Neuronal stem cell (in vitro differentiated cells): ENCODE measurements at regions not wholly inside any gene's neighbourhood (a gene's known extent, or its start where the extent isn't known, plus 50 kb on each side); places are given as distances from the start of the nearest gene placed in this dataset.
A peak's percentile ranks its signal among the peaks of the same experiment; 100 is the strongest.

Source experiments
- DNase-seq: peaks from one replicate; pipeline ENCODE4 v3.0.0-alpha.2; 2013; ENCODE audit warnings: low spot score
- H2AFZ ChIP-seq: one replicate; pipeline ENCODE4 v1.6.1; 2013; ENCODE audit warnings: mild to moderate bottlenecking, low read length, inconsistent platforms
- H2AK5ac ChIP-seq: 2 replicates; pipeline ENCODE4 v1.6.1; 2013; ENCODE audit warnings: low read depth, mild to moderate bottlenecking, inconsistent platforms, low read length, moderate library complexity, mixed read lengths
- H2BK120ac ChIP-seq: 2 replicates; pipeline ENCODE4 v1.6.1; 2013; ENCODE audit warnings: low read depth, mild to moderate bottlenecking, inconsistent platforms, low read length, moderate library complexity, mixed read lengths
- H2BK12ac ChIP-seq: one replicate; pipeline ENCODE4 v1.6.1; 2013; ENCODE audit warnings: low read length, inconsistent platforms
- H2BK15ac ChIP-seq: 2 replicates; pipeline ENCODE4 v1.6.1; 2013; ENCODE audit warnings: mild to moderate bottlenecking, low read length, inconsistent platforms, mixed read lengths
- H2BK5ac ChIP-seq: one replicate; pipeline ENCODE4 v1.6.1; 2013; ENCODE audit warnings: inconsistent platforms, mild to moderate bottlenecking, low read length, moderate library complexity
- H3K14ac ChIP-seq: one replicate; pipeline ENCODE4 v1.6.1; 2013; ENCODE audit warnings: low read length, inconsistent platforms
- H3K18ac ChIP-seq: 2 replicates; pipeline ENCODE4 v1.6.1; 2013; ENCODE audit warnings: low read length, inconsistent platforms
- H3K23ac ChIP-seq: 2 replicates; pipeline ENCODE4 v1.6.1; 2013; ENCODE audit warnings: low read depth, mild to moderate bottlenecking, mixed read lengths, low read length, inconsistent platforms; ENCODE audit not compliant: poor library complexity
- H3K27ac ChIP-seq: replicated peaks from 3 replicates; pipeline ENCODE4 v1.5.1; 2013; ENCODE audit warnings: low read length, inconsistent platforms
- H3K27me3 ChIP-seq, 3 experiments: 2 replicates each; pipeline ENCODE4 v1.6.1; 2013; ENCODE audit warnings: low read length in 3 of 3, mild to moderate bottlenecking in 2 of 3, inconsistent platforms in 1 of 3, low read depth in 1 of 3, mixed read lengths in 1 of 3, moderate library complexity in 1 of 3; ENCODE audit not compliant: control insufficient read depth in 3 of 3, insufficient read depth in 3 of 3
- H3K36me3 ChIP-seq, 2 donors: replicated peaks in 1 of 2; 2 replicates each; pipeline ENCODE4 v1.6.1; 2013; ENCODE audit warnings: low read length in 2 of 2; ENCODE audit not compliant: control insufficient read depth in 2 of 2, insufficient read depth in 2 of 2
- H3K4ac ChIP-seq: 2 replicates; pipeline ENCODE4 v1.6.1; 2013; ENCODE audit warnings: inconsistent platforms, mild to moderate bottlenecking, low read length, moderate library complexity
- H3K4me1 ChIP-seq, 2 donors: 1 replicate in 1 of 2; 2 replicates in 1 of 2; pipeline ENCODE4 v1.6.1; 2013; ENCODE audit warnings: low read length in 2 of 2, low read depth in 1 of 2; ENCODE audit not compliant: control insufficient read depth in 2 of 2, insufficient read depth in 1 of 2
- H3K4me2 ChIP-seq: one replicate; pipeline ENCODE4 v1.6.1; 2013; ENCODE audit warnings: mild to moderate bottlenecking, low read length, inconsistent platforms; ENCODE audit not compliant: insufficient read depth, poor library complexity, severe bottlenecking
- H3K4me3 ChIP-seq, 2 donors: 2 replicates each; pipeline ENCODE4 v1.5.1; 2013; ENCODE audit warnings: low read length in 2 of 2, mild to moderate bottlenecking in 2 of 2, inconsistent platforms in 1 of 2, moderate library complexity in 1 of 2
- H3K79me1 ChIP-seq: one replicate; pipeline ENCODE4 v1.6.1; 2013; ENCODE audit warnings: low read depth, mild to moderate bottlenecking, inconsistent platforms, low read length, moderate library complexity
- H3K9ac ChIP-seq: one replicate; pipeline ENCODE4 v1.6.1; 2013; ENCODE audit warnings: mild to moderate bottlenecking, low read depth, low read length, inconsistent platforms; ENCODE audit not compliant: poor library complexity
- H3K9me3 ChIP-seq, 2 donors: replicated peaks in 1 of 2; 2 replicates each; pipeline versions ENCODE3 to v1.6.1; 2013; ENCODE audit warnings: low read length in 2 of 2, mild to moderate bottlenecking in 2 of 2, inconsistent platforms in 1 of 2, low read depth in 1 of 2, mixed read lengths in 1 of 2, moderate library complexity in 1 of 2; ENCODE audit not compliant: control insufficient read depth in 2 of 2, insufficient read depth in 1 of 2
- H4K8ac ChIP-seq: one replicate; pipeline ENCODE4 v1.6.1; 2013; ENCODE audit warnings: low read depth, mild to moderate bottlenecking, inconsistent platforms, low read length, moderate library complexity
- H4K91ac ChIP-seq: one replicate; pipeline ENCODE4 v1.6.1; 2013; ENCODE audit warnings: low read length, low read depth, mild to moderate bottlenecking, inconsistent platforms; ENCODE audit not compliant: poor library complexity
- WGBS, 2 donors: extraction: QIAGEN DNeasy Blood & Tissue Kit; methylation state at CpG; one replicate each; pipeline ENCODE4 v1.1.7; 2013; ENCODE audit warnings: missing lambda C conversion rate in 2 of 2, mixed read lengths in 1 of 2; ENCODE audit not compliant: insufficient read length in 2 of 2, insufficient replicate concordance in 1 of 2; ENCODE audit errors: extremely low coverage in 2 of 2; 5-methylcytosine and 5-hydroxymethylcytosine counted together

DNA sequence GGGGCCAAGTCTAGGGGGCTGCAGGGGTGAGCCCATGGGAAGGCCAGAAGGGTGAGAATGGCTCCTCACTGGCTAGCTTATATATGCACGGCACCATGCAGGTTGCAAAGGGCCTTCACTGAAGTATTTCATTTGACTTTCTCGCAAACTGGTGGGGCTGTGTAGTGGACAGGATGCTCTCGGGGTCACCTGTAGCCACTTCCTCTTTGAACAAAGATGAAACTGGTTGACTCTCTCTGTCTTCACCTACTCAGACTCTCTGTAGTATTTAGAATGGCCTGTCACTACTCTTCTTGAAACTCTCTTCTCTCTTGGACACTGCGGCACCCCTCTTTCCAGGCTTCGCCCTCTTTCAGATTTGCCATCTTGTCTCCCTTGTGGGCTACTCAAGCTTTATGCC lies 560.5 kb downstream of the PKHD1 start:
- Histone ChIP-seq H3K4ac (no peak overlapping the region), H4K8ac (no peak overlapping the region), H2AK5ac (no peak overlapping the region), H3K27me3 (no peaks in the 10 kb centered on the region), H2BK5ac (no peak overlapping the region), H4K91ac (no peak overlapping the region), H3K9ac (no peak overlapping the region), H2BK12ac (no peak overlapping the region), H2BK120ac (no peak overlapping the region), H2AFZ (no peak overlapping the region), H3K9me3 (no peaks in the 10 kb centered on the region), H2BK15ac (no peak overlapping the region), H3K27ac (no peak overlapping the region), H3K23ac (no peak overlapping the region), H3K4me2 (no peak overlapping the region), H3K14ac (no peak overlapping the region), H3K79me1 (no peaks in the 10 kb centered on the region), H3K4me1 (no peaks in the 10 kb centered on the region), H3K18ac (no peak overlapping the region), H3K4me3 (no peak overlapping the region), H3K36me3 (no peaks in the 10 kb centered on the region)
- no peak for DNase-seq
- no CpG with 5 or more reads among the region's 5 CpGs for WGBS, 2 donors

GRCh38 chr6:51528556-51528955 lies 558.9 kb downstream of the PKHD1 start:
- H3K79me1 ChIP-seq, result no peaks in the 10 kb centered on the region
- no peak overlapping the region for H2BK12ac ChIP-seq
- H3K9ac ChIP-seq, result no peak overlapping the region
- H4K91ac ChIP-seq, result no peak overlapping the region
- DNase-seq, result no peak
- H3K27ac ChIP-seq, result no peak overlapping the region
- no peak overlapping the region for H2BK120ac ChIP-seq
- no peak overlapping the region for H3K4ac ChIP-seq
- no peak overlapping the region for H4K8ac ChIP-seq
- no peak overlapping the region for H2BK15ac ChIP-seq
- no peak overlapping the region for H3K14ac ChIP-seq
- no peaks in the 10 kb centered on the region for H3K9me3 ChIP-seq
- H3K4me1 ChIP-seq, result no peaks in the 10 kb centered on the region
- no peaks in the 10 kb centered on the region for H3K27me3 ChIP-seq
- H3K4me3 ChIP-seq, result no peak overlapping the region
- no CpG with 5 or more reads among the region's 1 CpG for WGBS, 2 donors
- H3K23ac ChIP-seq, result no peak overlapping the region
- no peak overlapping the region for H2BK5ac ChIP-seq
- H3K36me3 ChIP-seq, result no peaks in the 10 kb centered on the region
- H3K18ac ChIP-seq, result no peak overlapping the region
- H2AK5ac ChIP-seq, result no peak overlapping the region
- no peak overlapping the region for H3K4me2 ChIP-seq
- peak overlapping the region; percentile 63 for H2AFZ ChIP-seq

DNA sequence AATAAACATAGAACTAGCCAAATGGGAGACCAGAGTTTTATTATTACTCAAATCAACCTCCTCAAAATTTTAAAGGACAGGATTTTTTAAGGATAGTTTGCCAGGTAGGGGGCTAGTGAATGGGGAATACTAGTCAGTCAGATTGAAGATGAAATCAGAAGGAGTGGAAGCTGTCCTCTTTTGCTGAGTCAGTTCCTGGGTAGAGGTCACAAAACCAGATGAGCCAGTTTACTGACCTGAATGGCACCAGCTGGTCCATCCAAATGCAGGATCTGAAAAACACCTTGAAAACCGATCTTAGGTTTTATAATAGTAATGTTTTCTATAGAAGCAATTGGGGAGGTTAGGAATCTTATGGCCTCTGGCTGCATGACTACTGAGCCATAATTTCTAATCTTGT lies 558.2 kb downstream of the PKHD1 start:
- WGBS, 2 donors, result no CpG with 5 or more reads among the region's 1 CpG
- no peak overlapping the region for H3K4me2 ChIP-seq
- H3K23ac ChIP-seq, result no peak overlapping the region
- no peak overlapping the region for H3K4me3 ChIP-seq
- H4K8ac ChIP-seq, result no peak overlapping the region
- H2BK5ac ChIP-seq, result no peak overlapping the region
- no peak overlapping the region for H4K91ac ChIP-seq
- DNase-seq, result no peak
- H2AK5ac ChIP-seq, result no peak overlapping the region
- no peaks in the 10 kb centered on the region for H3K4me1 ChIP-seq
- no peak overlapping the region for H2BK12ac ChIP-seq
- H3K4ac ChIP-seq, result no peak overlapping the region
- H3K36me3 ChIP-seq, result no peaks in the 10 kb centered on the region
- no peak overlapping the region for H2BK120ac ChIP-seq
- no peaks in the 10 kb centered on the region for H3K79me1 ChIP-seq
- no peak overlapping the region for H3K9ac ChIP-seq
- H2AFZ ChIP-seq, result no peak overlapping the region
- no peaks in the 10 kb centered on the region for H3K9me3 ChIP-seq
- no peak overlapping the region for H2BK15ac ChIP-seq
- H3K27me3 ChIP-seq, result no peaks in the 10 kb centered on the region
- H3K14ac ChIP-seq, result no peak overlapping the region
- H3K18ac ChIP-seq, result no peak overlapping the region
- H3K27ac ChIP-seq, result no peak overlapping the region

DNA sequence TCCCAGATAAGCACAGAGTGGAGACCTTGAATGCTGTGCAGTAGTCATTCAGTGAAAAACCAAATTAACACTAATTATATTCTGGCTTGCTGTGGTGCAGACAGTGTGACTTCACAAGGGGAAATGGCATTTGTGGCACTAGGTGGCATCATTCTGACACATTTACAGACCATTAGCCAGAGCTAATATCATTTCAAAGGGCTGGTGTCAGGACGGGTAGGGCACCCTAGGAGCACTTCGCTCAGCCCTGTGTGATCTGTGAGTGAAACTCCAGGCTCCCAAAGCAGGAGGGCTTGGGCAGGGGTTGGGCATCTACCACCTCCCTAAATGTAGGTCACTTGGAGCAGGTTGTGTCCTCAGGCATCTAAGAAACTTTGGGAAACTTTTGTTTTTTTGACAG lies 555.8 kb downstream of the PKHD1 start:
- no peaks in the 10 kb centered on the region for H3K79me1 ChIP-seq
- H2BK120ac ChIP-seq, result no peak overlapping the region
- H3K27me3 ChIP-seq, result no peaks in the 10 kb centered on the region
- no peak overlapping the region for H2AFZ ChIP-seq
- no peak overlapping the region for H3K27ac ChIP-seq
- no peak overlapping the region for H3K14ac ChIP-seq
- WGBS, 2 donors, result no CpG with 5 or more reads among the region's 2 CpGs
- no peak overlapping the region for H3K4ac ChIP-seq
- no peaks in the 10 kb centered on the region for H3K36me3 ChIP-seq
- H2BK12ac ChIP-seq, result no peak overlapping the region
- no peak overlapping the region for H2AK5ac ChIP-seq
- H4K8ac ChIP-seq, result no peak overlapping the region
- no peak for DNase-seq
- H3K18ac ChIP-seq, result no peak overlapping the region
- no peaks in the 10 kb centered on the region for H3K9me3 ChIP-seq
- H3K4me2 ChIP-seq, result no peak overlapping the region
- no peak overlapping the region for H3K23ac ChIP-seq
- H3K9ac ChIP-seq, result no peak overlapping the region
- H2BK15ac ChIP-seq, result no peak overlapping the region
- no peak overlapping the region for H4K91ac ChIP-seq
- no peak overlapping the region for H2BK5ac ChIP-seq
- H3K4me1 ChIP-seq, result no peaks in the 10 kb centered on the region
- H3K4me3 ChIP-seq, result no peak overlapping the region
